SH-SY5Y (cell line): ENCODE measurements at regions not wholly inside any gene's neighbourhood (a gene's known extent, or its start where the extent isn't known, plus 50 kb on each side); places are given as distances from the start of the nearest gene placed in this dataset.

Experiments used
- GATA2 ChIP-seq: IDR thresholded peaks from 2 replicates; pipeline ENCODE4 v1.6.1; 2011; ENCODE audit warnings: mild to moderate bottlenecking, low read depth, low read length
- GATA3 ChIP-seq: IDR thresholded peaks from 2 replicates; pipeline ENCODE4 v1.6.1; 2011; ENCODE audit warnings: low read depth, mild to moderate bottlenecking, low read length, moderate library complexity

GRCh38 chr14:105622329-105622955, 96.1 kb downstream of the TMEM121 start:
- no peak for TF ChIP-seq GATA3
- TF ChIP-seq GATA2 = no peak

- no peak for TF ChIP-seq GATA3
- TF ChIP-seq GATA2 = no peak
Measured at GRCh38 chr14:105627701-105628100, 101.3 kb downstream of the TMEM121 start.

GRCh38 chr14:105629886-105630215, 103.5 kb downstream of the TMEM121 start:
- TF ChIP-seq GATA2 (no peak), GATA3 (no peak)

GRCh38 chr14:105632010-105632409, 105.6 kb downstream of the TMEM121 start:
- TF ChIP-seq GATA2 = no peak
- no peak for TF ChIP-seq GATA3

DNA sequence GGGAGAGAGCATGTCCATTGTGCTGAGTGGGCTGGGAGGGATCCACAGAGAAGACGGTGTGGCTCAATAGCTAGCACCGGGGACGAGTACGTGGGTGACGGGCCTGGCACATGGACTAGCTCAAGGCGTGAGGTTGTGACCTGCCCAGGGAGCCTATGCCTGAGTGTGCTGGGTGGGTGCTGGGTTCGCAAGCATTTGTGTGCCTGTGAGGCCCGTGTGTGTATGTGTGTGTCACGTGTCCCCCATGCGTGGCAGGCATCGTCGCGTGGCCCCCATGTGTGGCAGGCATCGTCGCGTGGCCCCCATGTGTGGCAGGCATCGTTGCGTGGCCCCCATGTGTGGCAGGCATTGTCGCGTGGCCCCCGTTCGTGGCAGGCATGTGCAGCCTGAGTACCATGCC, 109.2 kb downstream of the TMEM121 start:
- TF ChIP-seq GATA2 (no peak), GATA3 (no peak)

DNA sequence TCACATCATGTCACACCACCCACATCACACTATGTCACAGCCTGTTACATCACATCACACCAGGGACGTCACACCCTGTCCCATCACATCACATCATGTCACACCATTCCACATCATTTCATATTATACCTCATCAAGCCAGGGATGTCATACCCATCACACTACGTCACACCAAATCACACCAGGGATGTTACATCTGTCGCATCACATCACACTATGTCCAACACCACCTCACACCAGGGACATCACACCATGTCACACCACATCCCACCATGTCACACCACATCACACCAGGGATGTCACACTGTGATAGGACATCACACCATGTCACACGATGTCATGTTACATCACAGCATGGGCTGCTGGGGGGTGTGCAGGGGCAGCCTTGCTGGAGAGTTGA, 110.6 kb downstream of the TMEM121 start:
- TF ChIP-seq GATA3 (no peak), GATA2 (no peak)

- TF ChIP-seq GATA2 = no peak
Measured at GRCh38 chr14:105641075-105641937, 114.9 kb downstream of the TMEM121 start.

- no peak for TF ChIP-seq GATA3
- no peak for TF ChIP-seq GATA2
Measured at GRCh38 chr14:105646175-105646574, 119.8 kb downstream of the TMEM121 start.

- TF ChIP-seq GATA2 (no peak), GATA3 (no peak)
Measured at GRCh38 chr14:105647784-105648608, 121.6 kb downstream of the TMEM121 start.

GRCh38 chr14:105659935-105660527, 133.6 kb downstream of the TMEM121 start:
- TF ChIP-seq GATA2 (no peak), GATA3 (no peak)

GRCh38 chr14:105660816-105661531, 134.6 kb downstream of the TMEM121 start:
- TF ChIP-seq GATA3 = no peak
- TF ChIP-seq GATA2 = no peak

GRCh38 chr14:105664691-105665090, 138.3 kb downstream of the TMEM121 start:
- TF ChIP-seq GATA3 (no peak), GATA2 (no peak)

DNA sequence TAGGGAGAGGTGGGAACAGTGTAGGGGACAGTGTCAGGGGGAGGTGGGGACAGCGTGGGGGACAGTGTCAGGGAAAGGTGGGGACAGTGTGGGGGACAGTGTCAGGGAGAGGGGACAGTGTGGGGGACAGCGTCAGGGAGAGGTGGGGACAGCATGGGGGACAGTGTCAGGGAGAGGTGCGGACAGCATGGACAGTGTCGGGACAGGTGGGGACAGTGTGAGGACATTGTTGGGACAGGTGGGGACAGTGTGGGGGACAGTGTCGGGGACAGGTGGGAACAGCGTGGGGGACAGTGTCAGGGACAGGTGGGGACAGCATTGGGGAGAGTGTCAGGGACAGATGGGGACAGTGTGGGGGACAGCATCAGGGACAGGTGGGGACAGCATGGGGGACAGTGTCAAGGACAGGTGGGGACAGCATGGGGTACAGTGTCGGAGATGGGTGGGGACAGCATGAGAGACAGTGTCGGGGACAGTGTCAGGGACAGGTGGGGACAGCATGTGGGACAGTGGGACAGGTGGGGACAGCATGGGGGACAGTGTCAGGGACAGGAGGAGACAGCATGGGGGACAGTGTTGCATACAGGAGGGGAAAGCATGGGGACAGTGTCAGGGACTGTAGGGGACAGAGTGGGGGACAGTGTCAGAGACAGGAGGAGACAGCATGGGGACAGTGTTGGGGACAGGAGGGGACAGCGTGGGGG, 139.0 kb downstream of the TMEM121 start:
- TF ChIP-seq GATA2 (no peak), GATA3 (no peak)
